Panc1 (cell line): ENCODE measurements at regions not wholly inside any gene's neighbourhood (a gene's known extent, or its start where the extent isn't known, plus 50 kb on each side); places are given as distances from the start of the nearest gene placed in this dataset.

Source experiments
- CTCF ChIP-seq: fragments of 450-650 bp; IDR thresholded peaks from 2 replicates; pipeline ENCODE4 v1.5.1; 2017; ENCODE audit warnings: mild to moderate bottlenecking
- POLR2AphosphoS5 ChIP-seq: IDR thresholded peaks from 2 replicates; pipeline ENCODE4 v1.6.1; 2012; ENCODE audit warnings: mild to moderate bottlenecking, low read depth, low read length, moderate library complexity
- REST ChIP-seq, 2 experiments: IDR thresholded peaks; 2 replicates each; pipeline ENCODE4 v1.6.1; 2011 to 2012; ENCODE audit warnings: low read depth in 2 of 2, control low read depth in 1 of 2, low read length in 1 of 2, mild to moderate bottlenecking in 1 of 2, moderate library complexity in 1 of 2; ENCODE audit not compliant: insufficient read depth in 1 of 2
- SIN3A ChIP-seq: IDR thresholded peaks from 2 replicates; pipeline ENCODE4 v1.6.1; 2012; ENCODE audit warnings: low read depth, mild to moderate bottlenecking, low read length, moderate library complexity, borderline replicate concordance; ENCODE audit not compliant: insufficient read depth

- TF ChIP-seq POLR2AphosphoS5: no peak
- no peak for TF ChIP-seq CTCF
- TF ChIP-seq REST (IDR thresholded peaks at IDR 0.05; ENCODE audit: insufficient read depth in 1 of 2, low read depth in 2 of 2, low read length in 1 of 2): no peak
- TF ChIP-seq SIN3A: no peak
These were observed 582.5 kb downstream of the PLOD2 start for GRCh38 chr3:145578471-145578870.
